Tibial artery (tissue), 4 donors: ENCODE measurements at regions not wholly inside any gene's neighbourhood (a gene's known extent, or its start where the extent isn't known, plus 50 kb on each side); places are given as distances from the start of the nearest gene placed in this dataset.

Experiments
- DNase-seq, 2 donors: peaks; one replicate each; pipeline ENCODE4 v3.0.0-alpha.2; 2019
- H3K27ac ChIP-seq, 2 donors: fragments of 200-600 bp; sonication (generic) in 1 of 2; 1 replicate in 1 of 2; 2 replicates in 1 of 2; pipeline ENCODE4 v1.5.1; 2018 to 2019; ENCODE audit warnings: mild to moderate bottlenecking in 1 of 2
- H3K27me3 ChIP-seq, 2 donors: fragments of 200-600 bp; sonication (generic) in 1 of 2; one replicate each; pipeline versions ENCODE4 v1.5.1 to v1.6.0; 2016 to 2019
- H3K36me3 ChIP-seq, 3 donors: fragments of 200-600 bp; sonication (generic) in 2 of 3; one replicate each; pipeline ENCODE4 v1.5.1; 2016 to 2019; ENCODE audit warnings: mild to moderate bottlenecking in 2 of 3
- H3K4me1 ChIP-seq, 4 donors: fragments of 200-600 bp; sonication (generic) in 2 of 4; 1 replicate in 3 of 4; 2 replicates in 1 of 4; pipeline ENCODE4 v1.5.1; 2016 to 2019
- H3K4me3 ChIP-seq, 2 donors: fragments of 200-600 bp; sonication (generic) in 1 of 2; 1 replicate in 1 of 2; 2 replicates in 1 of 2; pipeline ENCODE4 v1.5.1; 2018 to 2019; ENCODE audit warnings: mild to moderate bottlenecking in 2 of 2
- H3K9me3 ChIP-seq, 3 donors: fragments of 200-600 bp; sonication (generic) in 1 of 3; one replicate each; pipeline ENCODE4 v1.5.1; 2016 to 2019
- intact Hi-C: fragments of 100-400 bp; cut with DNase I; formaldehyde crosslinking; loops from one replicate; pipeline ENCODE4 v1.15.0; 2023; ENCODE audit warnings: low total_unique reads
- TF ChIP-seq, protein P1 (sequence below), 2 experiments: fragments of 200-600 bp in 1 of 2; fragments of 450-650 bp in 1 of 2; IDR thresholded peaks; one replicate each; pipeline ENCODE4 v1.5.1; 2017 to 2019; ENCODE audit warnings: antibody characterized with exemption in 2 of 2, mild to moderate bottlenecking in 1 of 2, moderate library complexity in 1 of 2

- Histone ChIP-seq H3K27me3 (no peaks in the 10 kb centered on the region), H3K4me3 (no peak overlapping the region), H3K9me3 (no peaks in the 10 kb centered on the region), H3K36me3 (no peaks in the 10 kb centered on the region), H3K4me1 (no peaks in the 10 kb centered on the region), H3K27ac (no peak overlapping the region)
- intact Hi-C loops = loop anchor here (10.0 kb wide), 1 partner anchor 109 kb away; no protein-coding TSS in a partner anchor
- TF ChIP-seq, protein P1, sequence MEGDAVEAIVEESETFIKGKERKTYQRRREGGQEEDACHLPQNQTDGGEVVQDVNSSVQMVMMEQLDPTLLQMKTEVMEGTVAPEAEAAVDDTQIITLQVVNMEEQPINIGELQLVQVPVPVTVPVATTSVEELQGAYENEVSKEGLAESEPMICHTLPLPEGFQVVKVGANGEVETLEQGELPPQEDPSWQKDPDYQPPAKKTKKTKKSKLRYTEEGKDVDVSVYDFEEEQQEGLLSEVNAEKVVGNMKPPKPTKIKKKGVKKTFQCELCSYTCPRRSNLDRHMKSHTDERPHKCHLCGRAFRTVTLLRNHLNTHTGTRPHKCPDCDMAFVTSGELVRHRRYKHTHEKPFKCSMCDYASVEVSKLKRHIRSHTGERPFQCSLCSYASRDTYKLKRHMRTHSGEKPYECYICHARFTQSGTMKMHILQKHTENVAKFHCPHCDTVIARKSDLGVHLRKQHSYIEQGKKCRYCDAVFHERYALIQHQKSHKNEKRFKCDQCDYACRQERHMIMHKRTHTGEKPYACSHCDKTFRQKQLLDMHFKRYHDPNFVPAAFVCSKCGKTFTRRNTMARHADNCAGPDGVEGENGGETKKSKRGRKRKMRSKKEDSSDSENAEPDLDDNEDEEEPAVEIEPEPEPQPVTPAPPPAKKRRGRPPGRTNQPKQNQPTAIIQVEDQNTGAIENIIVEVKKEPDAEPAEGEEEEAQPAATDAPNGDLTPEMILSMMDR (IDR thresholded peaks at IDR 0.05) = no peak
- DNase-seq = no peak
Observed at GRCh38 chr4:20426028-20426427, 174.3 kb downstream of the SLIT2 start.

GRCh38 chr4:20428436-20429160 lies 176.9 kb downstream of the SLIT2 start:
- TF ChIP-seq, protein P1 (IDR thresholded peaks at IDR 0.05) = peak in 1 of 2 experiments; percentile 18
- Histone ChIP-seq H3K36me3 (no peaks in the 10 kb centered on the region), H3K4me1 (no peaks in the 10 kb centered on the region), H3K9me3 (no peaks in the 10 kb centered on the region), H3K4me3 (no peak overlapping the region), H3K27me3 (no peaks in the 10 kb centered on the region), H3K27ac (no peak overlapping the region)
- intact Hi-C loops = loop anchor here (10.0 kb wide), 1 partner anchor 106 kb away; no protein-coding TSS in a partner anchor
- DNase-seq = no peak

DNA sequence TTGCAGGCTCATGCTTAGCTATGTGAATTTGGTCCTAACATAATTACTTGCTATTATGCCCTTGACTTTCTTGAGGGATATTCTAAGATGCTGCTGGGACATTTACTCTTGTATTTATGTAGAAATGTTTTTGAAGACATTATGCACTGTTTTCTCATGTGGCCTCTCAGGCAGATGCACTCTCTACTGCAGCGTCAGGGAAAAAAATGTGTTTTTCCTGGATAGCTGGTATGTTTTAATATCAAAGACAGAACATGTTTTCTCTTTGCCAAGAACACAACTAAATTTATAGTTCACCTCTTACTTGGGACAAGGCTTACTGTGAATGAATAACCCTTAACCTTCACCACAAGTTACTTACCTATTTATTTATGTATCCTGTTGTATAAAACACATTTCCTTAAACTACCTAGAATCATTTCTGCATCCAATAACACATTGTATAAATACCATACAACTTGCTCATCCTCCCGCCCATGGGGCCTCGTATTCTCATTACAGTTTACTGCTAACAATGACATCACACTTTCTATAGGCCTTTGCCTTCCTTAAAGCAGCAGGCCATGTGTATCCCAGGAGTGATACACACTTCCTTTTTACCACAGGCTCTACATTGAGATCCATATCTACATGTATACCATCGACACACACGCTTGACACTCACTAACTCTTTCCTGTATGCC lies 178.7 kb downstream of the SLIT2 start:
- intact Hi-C loops = no loop called here
- no peaks in the 10 kb centered on the region for H3K4me1 ChIP-seq
- DNase-seq = no peak

DNA sequence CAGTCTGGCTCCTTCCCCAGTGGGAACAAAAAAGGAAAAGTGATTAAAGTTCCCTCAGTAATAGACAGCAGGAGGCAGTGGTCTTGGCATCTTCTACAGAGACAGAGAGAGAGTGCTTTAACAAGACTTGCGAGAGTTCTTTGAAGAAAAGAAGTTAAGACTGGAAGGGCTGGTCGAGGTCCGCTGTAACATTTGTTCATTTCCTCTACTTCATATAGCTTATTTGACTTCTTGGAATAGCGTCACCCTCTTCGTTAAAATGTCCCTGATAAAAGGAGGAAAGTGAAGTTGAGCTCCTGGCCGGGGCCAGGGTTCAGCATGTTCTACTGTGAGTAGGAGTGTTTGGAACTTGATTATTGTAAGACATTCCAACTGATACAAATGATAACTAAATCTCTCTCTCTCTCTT lies 179.8 kb downstream of the SLIT2 start:
- DNase-seq = no peak
- Histone ChIP-seq H3K36me3 (no peaks in the 10 kb centered on the region), H3K4me1 (no peaks in the 10 kb centered on the region), H3K27me3 (no peaks in the 10 kb centered on the region), H3K9me3 (no peaks in the 10 kb centered on the region), H3K27ac (no peak overlapping the region), H3K4me3 (no peak overlapping the region)
- TF ChIP-seq, protein P1 (IDR thresholded peaks at IDR 0.05) = no peak
- intact Hi-C loops = no loop called here

More for the DNA sequence above, 178.7 kb downstream of the SLIT2 start:
- Histone ChIP-seq H3K4me3 (no peak overlapping the region), H3K9me3 (no peaks in the 10 kb centered on the region), H3K27ac (no peak overlapping the region), H3K27me3 (no peaks in the 10 kb centered on the region), H3K36me3 (no peaks in the 10 kb centered on the region)
- TF ChIP-seq, protein P1 (IDR thresholded peaks at IDR 0.05) = no peak

DNA sequence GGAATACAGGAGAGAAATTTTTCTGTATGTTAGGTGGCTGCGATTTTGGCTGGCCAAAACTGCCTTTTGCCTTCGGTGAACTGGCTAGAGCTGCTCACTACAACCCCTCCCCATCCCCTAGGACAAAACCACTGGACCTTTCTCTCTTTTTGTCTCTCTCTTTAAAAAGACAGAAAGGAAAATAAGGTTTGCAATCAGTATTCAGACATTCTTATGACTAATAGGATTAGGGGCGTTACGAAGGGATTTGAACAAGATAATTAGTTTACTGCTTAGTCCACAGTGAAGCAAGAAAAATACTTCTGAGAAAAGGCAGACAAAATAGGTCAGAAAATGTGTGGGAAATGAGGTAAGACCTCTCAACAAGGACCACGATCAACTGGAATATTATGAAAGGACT lies 180.4 kb downstream of the SLIT2 start:
- Histone ChIP-seq H3K27me3 (no peaks in the 10 kb centered on the region), H3K4me3 (no peak overlapping the region)
- intact Hi-C loops = no loop called here

More for the DNA sequence above, 180.4 kb downstream of the SLIT2 start:
- no peak for DNase-seq
- Histone ChIP-seq H3K36me3 (no peaks in the 10 kb centered on the region), H3K4me1 (no peaks in the 10 kb centered on the region), H3K9me3 (no peaks in the 10 kb centered on the region), H3K27ac (no peak overlapping the region)
- TF ChIP-seq, protein P1 (IDR thresholded peaks at IDR 0.05) = no peak
